ENCODE measurements at regions not wholly inside any gene's neighbourhood (a gene's known extent, or its start where the extent isn't known, plus 50 kb on each side); places are given as distances from the start of the nearest gene placed in this dataset.

- H3K36me3 Mint-ChIP-seq (ENCODE audit: low read depth): no peaks in the 10 kb centered on the region
- no peaks in the 10 kb centered on the region for H3K27me3 Mint-ChIP-seq (ENCODE audit: low read depth)
- no peak for DNase-seq (ENCODE audit: low spot score)
- TF ChIP-seq CTCF (IDR thresholded peaks at IDR 0.05): peak; percentile 32
- H3K4me3 Mint-ChIP-seq (ENCODE audit: unreplicated experiment): no peak overlapping the region
- H3K27ac Mint-ChIP-seq (ENCODE audit: unreplicated experiment): no peak overlapping the region
- H3K4me1 Mint-ChIP-seq (ENCODE audit: low read depth): no peaks in the 10 kb centered on the region
- no peaks in the 10 kb centered on the region for H3K9me3 Mint-ChIP-seq (ENCODE audit: low read depth)
Observed at GRCh38 chr18:29879763-29880162, 1162.8 kb downstream of the DSC3 start.

- Mint-ChIP-seq H3K9me3 (ENCODE audit: low read depth) (no peaks in the 10 kb centered on the region), H3K4me3 (ENCODE audit: unreplicated experiment) (no peak overlapping the region), H3K27ac (ENCODE audit: unreplicated experiment) (no peak overlapping the region), H3K27me3 (ENCODE audit: low read depth) (peaks cover 11% of the 10 kb centered on the region), H3K36me3 (ENCODE audit: low read depth) (no peaks in the 10 kb centered on the region), H3K4me1 (ENCODE audit: low read depth) (no peaks in the 10 kb centered on the region)
- peak; percentile 83 for TF ChIP-seq CTCF (IDR thresholded peaks at IDR 0.05)
- DNase-seq (ENCODE audit: low spot score): no peak
Observed at GRCh38 chr18:29874519-29875098, 1167.9 kb downstream of the DSC3 start.

- H3K27me3 Mint-ChIP-seq (ENCODE audit: low read depth): peaks cover 15% of the 10 kb centered on the region
- H3K9me3 Mint-ChIP-seq (ENCODE audit: low read depth): no peaks in the 10 kb centered on the region
- H3K4me3 Mint-ChIP-seq (ENCODE audit: unreplicated experiment): no peak overlapping the region
- TF ChIP-seq CTCF (IDR thresholded peaks at IDR 0.05): no peak
- no peak for DNase-seq (ENCODE audit: low spot score)
- no peaks in the 10 kb centered on the region for H3K4me1 Mint-ChIP-seq (ENCODE audit: low read depth)
- no peak overlapping the region for H3K27ac Mint-ChIP-seq (ENCODE audit: unreplicated experiment)
- no peaks in the 10 kb centered on the region for H3K36me3 Mint-ChIP-seq (ENCODE audit: low read depth)
Observed at GRCh38 chr18:29873211-29873610, 1169.3 kb downstream of the DSC3 start.

GRCh38 chr18:29871246-29871645 lies 1171.3 kb downstream of the DSC3 start:
- no peaks in the 10 kb centered on the region for H3K36me3 Mint-ChIP-seq (ENCODE audit: low read depth)
- no peaks in the 10 kb centered on the region for H3K4me1 Mint-ChIP-seq (ENCODE audit: low read depth)
- no peak for DNase-seq (ENCODE audit: low spot score)
- no peak overlapping the region for H3K4me3 Mint-ChIP-seq (ENCODE audit: unreplicated experiment)
- H3K27me3 Mint-ChIP-seq (ENCODE audit: low read depth): peaks cover 15% of the 10 kb centered on the region
- no peak overlapping the region for H3K27ac Mint-ChIP-seq (ENCODE audit: unreplicated experiment)
- TF ChIP-seq CTCF (IDR thresholded peaks at IDR 0.05): no peak
- H3K9me3 Mint-ChIP-seq (ENCODE audit: low read depth): no peaks in the 10 kb centered on the region

GRCh38 chr18:29862824-29863223 lies 1179.7 kb downstream of the DSC3 start:
- DNase-seq (ENCODE audit: low spot score): no peak
- no peaks in the 10 kb centered on the region for H3K4me1 Mint-ChIP-seq (ENCODE audit: low read depth)
- TF ChIP-seq CTCF (IDR thresholded peaks at IDR 0.05): no peak
- H3K36me3 Mint-ChIP-seq (ENCODE audit: low read depth): no peaks in the 10 kb centered on the region
- H3K9me3 Mint-ChIP-seq (ENCODE audit: low read depth): no peaks in the 10 kb centered on the region
- no peak overlapping the region for H3K27ac Mint-ChIP-seq (ENCODE audit: unreplicated experiment)
- no peak overlapping the region for H3K4me3 Mint-ChIP-seq (ENCODE audit: unreplicated experiment)
- H3K27me3 Mint-ChIP-seq (ENCODE audit: low read depth): peaks cover 10% of the 10 kb centered on the region
